Testis (tissue), 2 donors: ENCODE measurements at regions not wholly inside any gene's neighbourhood (a gene's known extent, or its start where the extent isn't known, plus 50 kb on each side); places are given as distances from the start of the nearest gene placed in this dataset.

ENCODE experiments used
- DNase-seq: peaks from one replicate; pipeline ENCODE4 v3.0.0-alpha.2; 2019
- H3K27ac ChIP-seq, 2 donors: fragments of 200-600 bp; sonication (generic); one replicate each; pipeline ENCODE4 v1.5.1; 2019
- H3K27me3 ChIP-seq: fragments of 200-600 bp; sonication (generic); one replicate; pipeline ENCODE4 v1.5.1; 2019
- H3K36me3 ChIP-seq: fragments of 200-600 bp; sonication (generic); one replicate; pipeline ENCODE4 v1.5.1; 2017; ENCODE audit warnings: low read depth; ENCODE audit errors: missing control alignments
- H3K4me1 ChIP-seq: fragments of 200-600 bp; sonication (generic); one replicate; pipeline ENCODE4 v1.5.1; 2019
- H3K4me3 ChIP-seq, 2 donors: fragments of 200-600 bp; sonication (generic); one replicate each; pipeline ENCODE4 v1.5.1; 2017 to 2019
- H3K9me3 ChIP-seq: fragments of 200-600 bp; sonication (generic); one replicate; pipeline ENCODE4 v1.5.1; 2017
- POLR2A ChIP-seq: fragments of 450-650 bp; IDR thresholded peaks from one replicate; pipeline ENCODE4 v1.6.1; 2017; ENCODE audit warnings: antibody characterized with exemption, mild to moderate bottlenecking, moderate library complexity
- WGBS, 2 donors: methylation state at CpG; one replicate each; pipeline ENCODE4 v1.1.5; 2018; 5-methylcytosine and 5-hydroxymethylcytosine counted together
- intact Hi-C: fragments of 100-400 bp; cut with DNase I; formaldehyde crosslinking; loops from one replicate; pipeline ENCODE4 v1.15.1; 2023; ENCODE audit warnings: low total_unique reads
- TF ChIP-seq, protein P1 (sequence below), 3 experiments: fragments of 450-650 bp in 2 of 3; fragments of 200-600 bp in 1 of 3; sonication (generic) in 1 of 3; IDR thresholded peaks; one replicate each; pipeline ENCODE4 v1.5.1; 2016 to 2019; ENCODE audit warnings: antibody characterized with exemption in 3 of 3, mild to moderate bottlenecking in 2 of 3, moderate library complexity in 1 of 3

DNA sequence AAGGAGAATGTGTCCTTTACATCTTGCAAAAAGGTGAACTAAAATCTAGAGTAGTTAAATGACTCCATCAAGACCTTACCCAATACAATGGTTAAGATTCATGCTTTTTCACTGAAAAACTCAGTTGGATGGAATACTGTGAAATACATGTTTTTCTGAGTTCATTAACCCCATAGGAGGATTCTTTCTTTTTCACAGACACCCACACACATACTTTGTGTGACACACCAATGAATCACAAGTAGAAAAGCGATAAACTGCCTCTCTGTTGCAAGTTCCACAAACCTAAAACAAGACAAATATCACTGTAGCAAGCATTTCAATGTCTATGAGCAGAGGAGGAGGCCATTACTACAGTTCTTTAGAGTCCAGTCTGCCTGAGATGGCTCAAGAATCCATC, 258.8 kb upstream of the CDH5 start:
- TF ChIP-seq, protein P1, sequence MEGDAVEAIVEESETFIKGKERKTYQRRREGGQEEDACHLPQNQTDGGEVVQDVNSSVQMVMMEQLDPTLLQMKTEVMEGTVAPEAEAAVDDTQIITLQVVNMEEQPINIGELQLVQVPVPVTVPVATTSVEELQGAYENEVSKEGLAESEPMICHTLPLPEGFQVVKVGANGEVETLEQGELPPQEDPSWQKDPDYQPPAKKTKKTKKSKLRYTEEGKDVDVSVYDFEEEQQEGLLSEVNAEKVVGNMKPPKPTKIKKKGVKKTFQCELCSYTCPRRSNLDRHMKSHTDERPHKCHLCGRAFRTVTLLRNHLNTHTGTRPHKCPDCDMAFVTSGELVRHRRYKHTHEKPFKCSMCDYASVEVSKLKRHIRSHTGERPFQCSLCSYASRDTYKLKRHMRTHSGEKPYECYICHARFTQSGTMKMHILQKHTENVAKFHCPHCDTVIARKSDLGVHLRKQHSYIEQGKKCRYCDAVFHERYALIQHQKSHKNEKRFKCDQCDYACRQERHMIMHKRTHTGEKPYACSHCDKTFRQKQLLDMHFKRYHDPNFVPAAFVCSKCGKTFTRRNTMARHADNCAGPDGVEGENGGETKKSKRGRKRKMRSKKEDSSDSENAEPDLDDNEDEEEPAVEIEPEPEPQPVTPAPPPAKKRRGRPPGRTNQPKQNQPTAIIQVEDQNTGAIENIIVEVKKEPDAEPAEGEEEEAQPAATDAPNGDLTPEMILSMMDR (IDR thresholded peaks at IDR 0.05) = no peak
- TF ChIP-seq POLR2A = no peak
- intact Hi-C loops = no loop called here
- DNase-seq = no peak

DNA sequence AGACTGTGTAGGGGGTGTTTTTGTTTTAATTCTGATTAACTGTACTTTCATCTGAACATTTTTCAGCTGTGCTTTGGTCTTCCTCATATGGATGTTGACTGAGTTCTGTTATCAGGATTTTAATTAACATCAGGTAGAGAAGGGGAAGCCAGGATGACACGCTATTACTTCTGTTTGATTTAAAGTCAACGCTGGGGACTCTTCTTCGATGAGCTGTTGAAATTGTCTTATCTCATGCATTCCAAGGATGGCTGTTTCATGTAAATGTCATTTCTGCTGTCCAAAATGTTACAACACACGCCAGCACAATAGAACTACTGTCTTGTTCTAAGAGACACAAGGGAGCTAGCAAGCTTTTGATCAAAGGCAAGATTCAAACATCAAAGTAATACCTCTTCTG, 263.3 kb upstream of the CDH5 start:
- WGBS, 2 donors = 53 to 60% methylated on average over 4 of the region's 4 CpGs
- no peak for DNase-seq
- H3K27me3 ChIP-seq = no peaks in the 10 kb centered on the region
- H3K4me3 ChIP-seq = no peak overlapping the region
- no peak overlapping the region for H3K27ac ChIP-seq
- no peaks in the 10 kb centered on the region for H3K36me3 ChIP-seq
- no peaks in the 10 kb centered on the region for H3K9me3 ChIP-seq
- intact Hi-C loops = no loop called here
- peaks cover 4% of the 10 kb centered on the region for H3K4me1 ChIP-seq
- TF ChIP-seq, protein P1 (IDR thresholded peaks at IDR 0.05) = no peak
- no peak for TF ChIP-seq POLR2A

More for the DNA sequence above, 258.8 kb upstream of the CDH5 start:
- Histone ChIP-seq H3K4me1 (peaks cover 4% of the 10 kb centered on the region), H3K9me3 (no peaks in the 10 kb centered on the region), H3K36me3 (no peaks in the 10 kb centered on the region), H3K27ac (no peak overlapping the region), H3K4me3 (no peak overlapping the region), H3K27me3 (no peaks in the 10 kb centered on the region)
- 79 to 86% methylated on average over 1 of the region's 1 CpG for WGBS, 2 donors

DNA sequence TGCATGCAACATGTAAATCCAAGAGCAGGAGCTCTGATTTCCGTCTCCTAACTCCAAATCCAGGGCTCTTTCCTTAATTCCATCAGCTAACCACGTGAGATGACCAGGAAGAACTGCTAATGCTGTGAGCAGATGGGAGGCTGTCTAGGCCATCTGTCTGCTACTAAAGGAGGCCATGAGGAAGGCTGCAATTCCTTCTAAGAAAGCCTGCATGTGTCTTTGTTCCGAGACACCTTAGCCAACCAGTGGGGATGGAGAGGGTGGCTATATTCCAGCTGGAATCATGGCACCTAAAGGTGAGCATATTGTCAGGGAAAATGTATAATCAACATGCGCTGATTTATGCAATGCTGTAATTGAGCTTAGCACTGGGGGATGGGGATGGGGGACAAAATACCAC, 267.2 kb upstream of the CDH5 start:
- TF ChIP-seq POLR2A = no peak
- TF ChIP-seq, protein P1 (IDR thresholded peaks at IDR 0.05) = no peak
- WGBS, 2 donors = 88 to 96% methylated on average over 4 of the region's 4 CpGs
- peaks cover 4% of the 10 kb centered on the region for H3K4me1 ChIP-seq
- intact Hi-C loops = no loop called here
- H3K27ac ChIP-seq = no peak overlapping the region
- H3K36me3 ChIP-seq = no peaks in the 10 kb centered on the region
- DNase-seq = no peak
- no peak overlapping the region for H3K4me3 ChIP-seq
- H3K27me3 ChIP-seq = no peaks in the 10 kb centered on the region
- no peaks in the 10 kb centered on the region for H3K9me3 ChIP-seq

DNA sequence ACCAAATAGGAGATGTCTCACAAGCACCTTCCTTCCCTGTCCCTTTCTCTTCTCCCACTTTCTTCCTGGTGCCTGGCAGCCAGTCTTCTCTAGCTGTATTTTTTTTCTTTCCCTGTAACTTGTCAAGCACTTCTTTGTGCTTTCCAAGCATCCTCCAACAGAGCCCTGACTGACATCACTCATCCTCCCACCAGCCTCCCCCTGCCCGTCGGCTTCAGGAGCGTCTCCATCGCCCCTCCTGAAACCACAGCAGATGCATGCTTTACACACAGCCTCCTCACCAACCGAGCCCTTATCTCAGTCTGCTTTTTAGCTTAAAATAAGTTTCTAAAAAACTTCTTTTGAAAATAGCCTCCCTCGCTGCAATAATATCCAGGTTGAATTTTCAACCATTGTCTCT, 268.7 kb upstream of the CDH5 start:
- WGBS, 2 donors = 37% methylated on average over 6 of the region's 6 CpGs
- Histone ChIP-seq H3K9me3 (no peaks in the 10 kb centered on the region), H3K27ac (no peak overlapping the region), H3K4me3 (no peak overlapping the region), H3K4me1 (no peaks in the 10 kb centered on the region), H3K36me3 (no peaks in the 10 kb centered on the region), H3K27me3 (no peaks in the 10 kb centered on the region)
- intact Hi-C loops = no loop called here
- DNase-seq = no peak
- TF ChIP-seq, protein P1 (IDR thresholded peaks at IDR 0.05) = no peak
- no peak for TF ChIP-seq POLR2A

DNA sequence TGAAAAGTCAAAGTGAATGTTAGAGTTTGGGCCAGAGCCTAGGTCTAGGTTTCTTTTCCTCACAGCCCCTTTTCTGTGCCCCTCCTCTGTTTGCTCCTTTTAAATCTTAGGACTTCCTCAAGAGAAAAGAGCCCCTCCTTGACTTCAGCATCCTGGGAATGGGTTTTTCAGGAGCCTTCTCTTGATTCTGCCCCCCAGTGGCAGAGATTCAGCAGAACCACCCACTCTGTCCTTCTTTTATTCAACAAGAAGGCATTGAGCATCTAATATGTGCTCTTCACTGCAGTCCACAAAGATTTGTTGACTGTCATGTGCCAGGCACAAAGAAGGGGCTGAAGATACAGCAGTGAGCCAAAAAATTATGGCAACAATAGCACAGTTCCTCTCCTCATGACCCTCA, 270.8 kb upstream of the CDH5 start:
- intact Hi-C loops = no loop called here

More for the DNA sequence above, 270.8 kb upstream of the CDH5 start:
- H3K27ac ChIP-seq = no peak overlapping the region
- no peak overlapping the region for H3K4me3 ChIP-seq
- no peaks in the 10 kb centered on the region for H3K9me3 ChIP-seq
- DNase-seq = no peak
- H3K4me1 ChIP-seq = no peaks in the 10 kb centered on the region
- TF ChIP-seq, protein P1 (IDR thresholded peaks at IDR 0.05) = no peak
- TF ChIP-seq POLR2A = no peak
- no peaks in the 10 kb centered on the region for H3K36me3 ChIP-seq
- H3K27me3 ChIP-seq = no peaks in the 10 kb centered on the region
